D721Med (cell line): ENCODE measurements at regions not wholly inside any gene's neighbourhood (a gene's known extent, or its start where the extent isn't known, plus 50 kb on each side); places are given as distances from the start of the nearest gene placed in this dataset.
"Not testable (repeated sequence)": the region's sequence is repeated elsewhere in the genome, so short reads cannot be mapped to it uniquely, and the experiment has no call there.

Experiments
- DNase-seq: peaks from one replicate; pipeline ENCODE4 v3.0.0; 2011; ENCODE audit warnings: low spot score; ENCODE audit not compliant: insufficient read length
- FAIRE-seq: peaks from 2 replicates; lab custom pipeline; 2011; peaks lifted over from hg19 to GRCh38; lab: Jason Lieb, UNC
- TF ChIP-seq, protein P1 (sequence below): IDR thresholded peaks from 2 replicates; pipeline ENCODE4 v1.5.1; 2012; ENCODE audit warnings: mild to moderate bottlenecking, control low read depth; ENCODE audit not compliant: insufficient read depth; ENCODE audit errors: missing control alignments

DNA sequence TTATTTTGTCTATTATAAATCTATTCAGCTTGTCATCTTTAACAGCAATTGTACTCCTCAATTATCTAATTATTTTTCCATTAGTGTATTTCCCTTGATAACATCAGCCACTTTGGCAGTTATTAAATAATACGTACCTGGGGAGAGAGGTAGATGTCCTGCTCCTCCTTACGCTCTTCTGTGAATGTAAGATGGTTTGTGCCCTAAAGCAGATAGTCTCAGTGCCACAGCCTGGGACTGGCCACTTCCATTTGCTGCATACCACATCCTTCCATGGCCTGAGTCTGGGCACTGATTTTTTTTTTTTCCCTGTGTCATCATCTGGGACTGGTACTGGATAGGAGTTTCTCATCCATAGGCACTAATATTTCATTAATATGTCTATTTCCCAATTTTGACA, 632.4 kb upstream of the LRRTM4 start:
- TF ChIP-seq, protein P1, sequence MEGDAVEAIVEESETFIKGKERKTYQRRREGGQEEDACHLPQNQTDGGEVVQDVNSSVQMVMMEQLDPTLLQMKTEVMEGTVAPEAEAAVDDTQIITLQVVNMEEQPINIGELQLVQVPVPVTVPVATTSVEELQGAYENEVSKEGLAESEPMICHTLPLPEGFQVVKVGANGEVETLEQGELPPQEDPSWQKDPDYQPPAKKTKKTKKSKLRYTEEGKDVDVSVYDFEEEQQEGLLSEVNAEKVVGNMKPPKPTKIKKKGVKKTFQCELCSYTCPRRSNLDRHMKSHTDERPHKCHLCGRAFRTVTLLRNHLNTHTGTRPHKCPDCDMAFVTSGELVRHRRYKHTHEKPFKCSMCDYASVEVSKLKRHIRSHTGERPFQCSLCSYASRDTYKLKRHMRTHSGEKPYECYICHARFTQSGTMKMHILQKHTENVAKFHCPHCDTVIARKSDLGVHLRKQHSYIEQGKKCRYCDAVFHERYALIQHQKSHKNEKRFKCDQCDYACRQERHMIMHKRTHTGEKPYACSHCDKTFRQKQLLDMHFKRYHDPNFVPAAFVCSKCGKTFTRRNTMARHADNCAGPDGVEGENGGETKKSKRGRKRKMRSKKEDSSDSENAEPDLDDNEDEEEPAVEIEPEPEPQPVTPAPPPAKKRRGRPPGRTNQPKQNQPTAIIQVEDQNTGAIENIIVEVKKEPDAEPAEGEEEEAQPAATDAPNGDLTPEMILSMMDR = no peak
- DNase-seq (no peak), FAIRE-seq (no peak)

DNA sequence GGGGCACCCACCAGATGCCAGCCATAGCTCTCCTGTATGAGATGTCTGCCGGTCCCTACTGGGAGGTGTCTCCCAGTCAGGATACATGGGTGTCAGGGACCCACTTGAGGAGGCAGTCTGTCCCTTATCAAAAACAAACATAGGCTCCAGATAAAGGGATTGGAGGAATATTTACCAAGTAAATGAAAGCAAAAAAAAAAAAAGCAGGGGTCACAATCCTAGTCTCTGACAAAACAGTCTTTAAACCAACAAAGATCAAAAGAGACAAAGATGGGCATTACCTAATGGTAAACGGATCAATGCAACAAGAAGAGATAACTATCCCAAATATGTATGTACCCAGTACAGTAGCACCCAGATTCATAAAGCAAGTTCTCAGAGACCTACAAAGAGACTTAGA, 640.0 kb upstream of the LRRTM4 start:
- no peak for DNase-seq

DNA sequence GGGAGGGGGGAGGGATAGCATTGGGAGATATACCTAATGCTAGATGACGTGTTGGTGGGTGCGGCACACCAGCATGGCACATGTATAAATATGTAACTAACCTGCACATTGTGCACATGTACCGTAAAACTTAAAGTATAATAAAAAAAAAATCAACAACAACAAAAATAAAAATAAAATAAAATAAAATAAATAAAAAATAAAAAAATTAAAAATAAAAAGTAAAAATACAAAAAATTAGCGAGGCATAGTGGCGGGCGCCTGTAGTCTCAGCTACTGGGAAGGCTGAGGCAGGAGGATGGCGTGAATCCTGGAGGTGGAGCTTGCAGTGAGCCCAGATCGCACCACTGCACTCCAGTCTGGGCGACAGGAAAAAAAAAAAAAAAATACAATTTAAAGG, 650.0 kb upstream of the LRRTM4 start:
- DNase-seq, FAIRE-seq: not testable (repeated sequence)

More for the DNA sequence above, 640.0 kb upstream of the LRRTM4 start:
- TF ChIP-seq, protein P1 = no peak
- FAIRE-seq = no peak

DNA sequence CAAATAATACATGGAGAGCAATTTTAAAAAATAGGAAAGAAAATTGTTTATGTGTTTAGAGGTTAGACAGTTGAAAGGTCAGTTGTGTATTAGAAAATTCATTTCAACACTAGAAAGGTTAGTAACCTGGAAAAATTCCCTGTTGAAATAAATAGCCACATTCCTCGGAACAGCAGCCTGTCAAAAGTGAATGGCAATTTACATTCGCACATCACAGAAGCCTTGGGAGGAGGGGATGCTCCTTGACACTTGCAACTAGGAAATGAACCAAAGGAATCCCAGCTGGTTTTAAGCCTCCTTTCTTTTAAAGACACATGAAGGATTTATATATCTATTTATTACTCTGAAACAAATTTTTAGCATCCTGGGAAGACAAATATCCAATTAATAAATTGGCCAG, 653.5 kb upstream of the LRRTM4 start:
- TF ChIP-seq, protein P1 = no peak
- FAIRE-seq = no peak
- DNase-seq = no peak

DNA sequence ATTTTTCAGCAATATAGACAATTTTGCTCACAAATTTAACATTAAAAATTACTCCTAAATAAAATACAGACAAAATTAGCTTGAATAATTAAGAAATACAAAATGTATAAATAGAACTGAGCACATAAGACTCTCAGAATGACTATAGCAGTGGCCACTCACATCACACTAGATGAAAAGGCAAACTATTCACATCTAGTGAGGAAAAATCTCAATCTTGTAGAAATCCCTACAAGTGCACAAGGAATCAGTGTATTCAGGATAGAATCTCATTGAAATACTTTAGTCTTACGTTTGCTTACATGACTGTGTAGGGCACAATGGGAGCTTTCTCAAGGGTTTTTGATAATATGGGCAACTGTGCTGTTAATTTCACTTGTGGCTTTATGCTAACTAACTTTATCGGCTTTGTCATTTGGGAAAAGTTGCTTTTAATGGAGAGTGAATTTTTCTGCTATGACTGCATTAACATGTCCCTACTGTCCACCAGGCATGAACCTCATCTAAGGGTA, 678.9 kb upstream of the LRRTM4 start:
- FAIRE-seq = no peak
- TF ChIP-seq, protein P1 = no peak
- DNase-seq = no peak

DNA sequence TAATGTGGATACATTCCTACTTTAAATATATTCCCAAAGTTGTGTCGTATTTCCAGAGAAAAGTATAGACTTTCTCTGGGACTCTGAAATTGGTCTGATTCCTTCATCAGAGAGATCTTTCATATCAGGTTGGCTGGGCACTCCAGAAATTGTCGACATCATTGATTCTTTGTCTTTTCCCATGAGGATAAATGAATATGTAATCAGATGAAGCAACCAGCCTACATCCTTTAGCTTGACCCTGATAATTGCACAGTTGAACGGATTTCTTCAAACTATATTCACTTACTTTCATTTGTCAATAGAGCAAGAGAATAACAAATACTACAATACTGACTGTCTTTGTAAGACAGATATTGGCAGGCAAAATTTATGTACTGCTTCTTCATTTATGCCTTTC, 680.2 kb upstream of the LRRTM4 start:
- no peak for FAIRE-seq
- no peak for DNase-seq
- TF ChIP-seq, protein P1 = no peak

DNA sequence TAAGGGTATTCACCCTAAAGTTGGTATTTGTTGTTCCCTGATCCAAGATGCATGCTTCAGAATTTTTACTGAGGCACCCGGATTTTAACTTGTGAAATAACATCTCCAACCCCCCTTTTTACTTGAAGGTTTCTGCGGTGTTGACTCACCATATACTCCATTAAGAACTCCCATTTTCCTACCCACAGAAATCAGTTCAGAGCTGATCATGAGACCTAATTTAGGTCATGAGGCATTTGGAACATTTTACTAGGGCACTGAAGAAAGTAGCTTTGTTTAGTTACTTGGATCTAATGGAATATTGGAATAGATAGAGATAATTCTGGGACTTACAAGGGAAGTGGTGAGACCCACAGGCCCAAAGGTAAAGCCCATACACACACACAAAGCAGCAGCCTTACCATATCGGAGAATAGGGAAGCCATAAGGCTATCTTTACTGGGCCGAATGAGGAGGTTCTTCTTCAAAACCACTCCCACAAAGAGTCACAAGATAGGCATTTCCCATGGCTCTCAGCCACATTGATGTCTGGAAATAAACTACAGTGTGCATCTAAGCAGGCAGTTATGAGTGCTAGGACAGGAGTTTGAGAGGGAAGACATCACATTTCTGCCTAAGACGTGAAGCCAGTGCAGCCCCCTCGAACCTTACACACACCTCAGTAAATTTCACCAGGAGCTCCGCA, 681.0 kb upstream of the LRRTM4 start:
- FAIRE-seq = no peak
- TF ChIP-seq, protein P1 = no peak
- DNase-seq = no peak
